Stimulated activated CD4-positive, alpha-beta T cell treated with anti-CD3 and anti-CD28 coated beads, Interleukin-1b, Interleukin-23, amount 100 ng/mL, for 1 hour (primary cell): ENCODE measurements at regions not wholly inside any gene's neighbourhood (a gene's known extent, or its start where the extent isn't known, plus 50 kb on each side); places are given as distances from the start of the nearest gene placed in this dataset.
"Not testable (repeated sequence)": the region's sequence is repeated elsewhere in the genome, so short reads cannot be mapped to it uniquely, and the experiment has no call there.

ENCODE experiments used
- DNase-seq, 2 donors: peaks; one replicate each; pipeline ENCODE4 v3.0.0-alpha.2; 2020; ENCODE audit warnings: low read depth in 2 of 2

GRCh38 chr5:42242210-42242609 is 181.0 kb upstream of the GHR start:
- no peak for DNase-seq

DNA sequence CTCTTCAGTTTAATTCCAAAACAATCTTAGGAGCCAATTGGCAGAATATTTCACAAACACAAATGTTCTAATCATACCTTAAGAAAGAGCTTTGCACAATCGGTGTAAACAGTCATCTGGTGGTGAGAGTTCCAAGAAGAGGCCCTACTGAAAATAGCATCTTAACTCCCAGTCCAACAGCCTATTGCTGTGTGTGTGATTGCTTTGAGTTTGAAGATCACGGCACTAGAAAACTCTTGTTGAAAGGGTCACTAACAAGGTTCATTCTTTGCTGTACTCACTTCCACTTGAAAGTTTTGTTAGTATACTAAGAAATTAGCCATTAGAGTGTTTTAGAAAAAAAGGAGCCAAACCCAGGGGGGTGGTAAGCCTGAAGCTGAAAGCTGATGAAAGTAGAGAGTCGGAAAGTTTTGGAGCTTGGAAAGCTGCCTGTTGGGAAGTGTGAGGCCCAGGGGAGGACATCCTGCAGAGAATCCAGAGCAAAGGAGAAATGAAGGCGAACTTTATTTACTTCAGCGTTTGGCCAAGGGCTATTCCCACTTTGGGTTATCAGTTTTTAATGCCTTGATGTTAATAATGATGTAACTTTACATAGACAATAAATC is 180.3 kb upstream of the GHR start:
- DNase-seq, result no peak

GRCh38 chr5:42252306-42252705 is 170.9 kb upstream of the GHR start:
- DNase-seq, result no peak

DNA sequence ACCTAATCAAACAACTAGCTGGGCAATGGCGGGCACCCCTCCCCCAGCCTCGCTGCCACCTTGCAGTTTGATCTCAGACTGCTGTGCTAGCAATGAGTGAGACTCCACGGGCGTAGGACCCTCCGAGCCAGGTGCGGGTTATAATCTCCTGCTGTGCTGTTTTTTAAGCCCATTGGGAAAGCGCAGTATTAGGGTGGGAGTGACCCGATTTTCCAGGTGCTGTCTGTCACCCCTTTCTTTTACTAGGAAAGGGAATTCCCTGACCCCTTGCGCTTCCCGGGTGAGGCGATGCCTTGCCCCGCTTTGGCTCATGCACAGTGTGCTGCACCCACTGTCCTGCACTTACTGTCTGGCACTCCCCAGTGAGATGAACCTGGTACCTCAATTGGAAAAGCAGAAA is 163.3 kb upstream of the GHR start:
- not testable (repeated sequence) for DNase-seq

DNA sequence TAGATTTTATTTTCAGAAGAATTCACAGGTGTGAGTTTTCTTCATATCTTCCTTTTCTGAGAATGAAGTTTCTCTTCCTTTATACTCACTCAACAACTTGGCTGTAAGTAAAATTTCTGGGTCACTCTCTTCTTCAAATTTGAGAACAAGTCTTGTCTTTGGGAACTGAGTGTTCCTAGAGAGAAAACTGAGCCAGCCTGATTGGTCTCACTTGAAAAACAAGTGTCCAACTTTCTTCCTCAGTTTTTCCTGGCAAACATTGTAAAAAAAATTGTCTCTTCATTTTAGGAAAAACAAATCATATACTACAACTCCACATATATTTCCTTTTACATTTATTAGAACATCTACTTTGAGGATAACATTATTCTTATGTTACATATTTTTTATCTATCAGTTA is 156.1 kb upstream of the GHR start:
- no peak for DNase-seq

GRCh38 chr5:42268170-42268569 is 155.1 kb upstream of the GHR start:
- DNase-seq, result not testable (repeated sequence)

- DNase-seq, result no peak
These were observed 154.6 kb upstream of the GHR start for GRCh38 chr5:42268630-42269029.

- DNase-seq, result no peak
These were observed 152.5 kb upstream of the GHR start for GRCh38 chr5:42270771-42271170.

DNA sequence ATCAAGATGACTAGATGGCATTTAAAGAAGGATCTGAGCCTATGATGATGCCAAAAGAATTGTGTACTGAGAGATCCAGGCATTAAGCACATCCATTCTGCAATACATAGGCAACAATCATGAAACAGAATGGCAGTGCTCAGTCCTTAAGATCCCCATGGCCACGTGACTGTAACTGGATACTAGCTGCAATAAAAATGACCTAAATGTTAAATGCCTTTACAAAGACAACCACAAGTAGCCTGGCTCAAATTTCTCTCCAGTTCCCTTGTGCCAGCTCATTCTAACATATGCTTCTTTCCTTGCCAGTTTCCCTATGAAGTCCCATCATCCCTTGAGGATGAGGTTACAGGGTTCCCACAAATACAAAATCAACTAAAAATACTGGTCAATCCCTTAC is 148.3 kb upstream of the GHR start:
- DNase-seq, result no peak

DNA sequence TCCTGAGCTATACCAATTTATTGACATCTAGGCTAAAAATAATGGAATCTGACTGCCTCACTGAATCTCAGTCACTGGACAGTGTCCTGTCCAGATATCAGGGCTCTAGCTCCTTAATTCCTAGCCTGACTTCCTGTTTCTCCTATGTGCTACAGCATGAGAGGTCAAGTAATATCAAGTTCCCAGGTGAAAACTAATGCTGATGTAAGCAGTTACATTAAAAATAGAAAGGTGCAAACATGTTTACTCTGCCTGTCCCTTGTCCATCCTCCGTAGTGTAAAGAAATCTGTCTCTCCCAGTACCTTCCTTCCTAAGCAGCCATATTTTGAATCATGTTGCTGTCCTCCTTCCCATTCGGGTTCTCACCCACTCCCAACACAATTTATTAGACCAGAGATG is 145.9 kb upstream of the GHR start:
- no peak for DNase-seq

DNA sequence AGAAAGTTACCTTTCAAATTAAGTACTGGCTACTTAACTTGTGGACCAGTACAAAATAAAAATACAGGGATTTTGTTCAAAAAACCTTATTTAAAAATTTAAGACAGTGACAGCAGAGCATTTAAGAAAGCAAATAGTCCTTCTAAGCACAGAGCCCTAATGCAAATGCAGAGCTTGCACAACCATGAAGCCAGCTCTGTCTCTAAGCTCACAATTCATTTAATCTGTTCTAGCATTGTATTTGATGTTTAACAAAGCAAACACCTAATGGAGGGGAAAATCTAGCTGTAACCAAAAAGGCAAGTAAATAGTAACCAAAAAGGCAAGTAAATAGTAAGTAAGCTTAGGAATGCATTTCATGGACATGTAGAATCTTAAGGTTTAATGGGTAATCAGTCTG is 138.7 kb upstream of the GHR start:
- no peak for DNase-seq

GRCh38 chr5:42285230-42285629 is 138.0 kb upstream of the GHR start:
- no peak for DNase-seq

GRCh38 chr5:42300496-42300895 is 122.7 kb upstream of the GHR start:
- no peak for DNase-seq

DNA sequence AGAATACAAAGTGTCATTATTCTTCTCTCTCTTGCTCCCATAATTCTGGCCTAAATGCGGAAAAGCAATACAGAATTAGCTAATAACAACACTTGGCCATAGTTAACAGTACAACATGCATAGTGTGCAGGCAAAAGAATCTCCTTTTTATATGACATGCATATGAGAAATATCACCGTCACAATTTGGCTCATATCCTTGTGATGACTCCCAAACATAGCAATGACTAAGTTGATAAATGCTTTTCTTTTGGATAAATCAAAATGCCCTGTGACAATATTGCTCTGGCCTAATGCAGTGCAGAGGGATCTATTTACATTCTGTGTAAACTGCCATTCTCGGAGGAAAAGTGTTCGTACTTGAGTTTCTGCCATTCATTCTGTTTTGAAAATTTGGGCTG is 121.9 kb upstream of the GHR start:
- no peak for DNase-seq

DNA sequence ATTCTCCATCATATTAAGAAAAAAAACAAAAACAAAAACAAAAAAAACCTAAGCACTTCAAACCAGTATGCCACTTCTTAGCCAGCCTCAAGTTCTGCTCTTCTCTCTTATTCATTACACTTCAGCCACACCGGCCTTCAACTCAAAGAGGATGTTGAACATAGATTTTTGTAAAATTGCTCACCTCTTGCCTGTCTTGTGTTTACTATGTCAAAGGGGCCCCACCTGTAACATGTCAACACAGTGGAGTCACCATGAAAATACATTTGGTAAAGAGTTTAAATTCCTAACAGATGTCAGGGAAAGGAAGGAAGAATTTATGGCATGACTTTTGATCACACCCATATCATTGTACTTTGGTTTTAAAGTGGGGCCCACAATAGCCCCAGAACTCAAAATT is 121.1 kb upstream of the GHR start:
- DNase-seq, result no peak

- no peak for DNase-seq
These were observed 117.0 kb upstream of the GHR start for GRCh38 chr5:42306287-42306686.

DNA sequence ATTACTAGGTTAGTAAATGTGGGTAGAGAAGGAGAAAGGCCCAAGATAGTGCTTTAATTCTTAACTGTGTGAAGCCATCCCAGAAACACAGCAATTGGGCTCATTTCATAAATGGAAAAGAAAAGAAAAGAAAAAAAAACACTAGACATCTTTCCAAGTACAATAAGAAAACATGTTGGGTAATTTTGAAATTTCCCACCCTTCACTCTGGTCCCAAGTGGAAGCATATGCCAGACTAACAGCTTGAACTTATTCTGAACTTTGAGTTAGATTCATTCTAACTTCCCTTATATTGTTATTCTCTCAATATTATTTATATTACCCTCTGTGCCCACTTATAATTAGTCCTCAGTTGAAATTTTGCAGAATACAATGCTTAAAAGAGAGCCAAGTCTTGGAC is 113.4 kb upstream of the GHR start:
- no peak for DNase-seq

- no peak for DNase-seq
These were observed 108.0 kb upstream of the GHR start for GRCh38 chr5:42315214-42315613.

GRCh38 chr5:42317575-42317974 is 105.7 kb upstream of the GHR start:
- DNase-seq, result no peak

DNA sequence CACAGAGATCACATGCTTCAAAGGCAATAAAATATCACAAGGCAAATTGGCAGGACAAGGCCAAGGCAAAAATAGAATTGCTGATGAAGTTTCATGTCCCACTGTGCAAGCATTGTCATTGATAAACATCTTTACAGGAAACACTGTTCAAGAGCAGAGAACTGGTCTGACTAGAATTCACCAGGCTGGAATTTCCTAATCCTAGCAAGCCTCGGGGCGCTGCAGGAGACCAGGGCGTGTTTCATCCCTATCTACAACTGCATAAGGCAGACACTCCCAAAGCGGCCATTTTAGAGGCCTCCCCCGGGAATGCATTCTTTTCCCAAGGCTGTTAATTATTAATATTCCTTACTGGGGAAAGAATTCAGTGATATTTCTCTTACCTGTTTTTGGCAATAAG is 103.7 kb upstream of the GHR start:
- not testable (repeated sequence) for DNase-seq

GRCh38 chr5:42321785-42322184 is 101.5 kb upstream of the GHR start:
- no peak for DNase-seq

GRCh38 chr5:42337143-42337542 is 86.1 kb upstream of the GHR start:
- DNase-seq, result no peak

- no peak for DNase-seq
These were observed 85.6 kb upstream of the GHR start for GRCh38 chr5:42337607-42338006.

- no peak for DNase-seq
These were observed 85.1 kb upstream of the GHR start for GRCh38 chr5:42338136-42338535.

- no peak for DNase-seq
These were observed 74.1 kb upstream of the GHR start for GRCh38 chr5:42349163-42349562.
